ENCODE measurements at regions not wholly inside any gene's neighbourhood (a gene's known extent, or its start where the extent isn't known, plus 50 kb on each side); places are given as distances from the start of the nearest gene placed in this dataset.

GRCh38 chr16:80060470-80060869 is 459.9 kb upstream of the MAF start:
- no peak overlapping the region for H3K4me3 ChIP-seq (ENCODE audit: low read depth, low read length)
- TF ChIP-seq CTCF (IDR thresholded peaks at IDR 0.05; ENCODE audit: insufficient read depth, low read depth, low read length, missing control alignments) = no peak
- peak; percentile 5 for DNase-seq (ENCODE audit: low read depth)

- no peak overlapping the region for H3K4me3 ChIP-seq (ENCODE audit: low read depth, low read length)
- TF ChIP-seq CTCF (IDR thresholded peaks at IDR 0.05; ENCODE audit: insufficient read depth, low read depth, low read length, missing control alignments) = no peak
- DNase-seq (ENCODE audit: low read depth) = no peak
Observed at GRCh38 chr16:80059836-80060235, 459.3 kb upstream of the MAF start.

DNA sequence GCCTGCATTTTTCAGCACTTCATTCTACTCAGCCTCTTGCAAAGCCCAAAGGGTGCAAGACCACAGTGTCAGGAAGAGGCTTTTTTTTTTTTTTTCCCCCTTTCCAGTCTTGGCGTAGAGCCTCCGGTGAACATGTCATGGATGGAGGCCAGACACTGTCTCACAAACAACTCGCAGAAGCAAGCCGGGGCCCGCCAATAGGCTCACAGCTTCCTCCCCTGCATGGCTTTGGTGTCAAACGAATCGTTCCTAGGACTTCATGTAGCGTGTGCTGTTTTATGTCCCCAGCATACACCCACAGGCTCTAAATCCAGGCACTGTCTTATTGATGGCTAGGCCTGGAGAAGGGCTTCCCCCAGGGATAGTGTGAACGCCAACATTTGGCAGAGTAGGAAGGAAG is 457.7 kb upstream of the MAF start:
- no peak for DNase-seq (ENCODE audit: low read depth)
- no peak for TF ChIP-seq CTCF (IDR thresholded peaks at IDR 0.05; ENCODE audit: insufficient read depth, low read depth, low read length, missing control alignments)
- no peak overlapping the region for H3K4me3 ChIP-seq (ENCODE audit: low read depth, low read length)

DNA sequence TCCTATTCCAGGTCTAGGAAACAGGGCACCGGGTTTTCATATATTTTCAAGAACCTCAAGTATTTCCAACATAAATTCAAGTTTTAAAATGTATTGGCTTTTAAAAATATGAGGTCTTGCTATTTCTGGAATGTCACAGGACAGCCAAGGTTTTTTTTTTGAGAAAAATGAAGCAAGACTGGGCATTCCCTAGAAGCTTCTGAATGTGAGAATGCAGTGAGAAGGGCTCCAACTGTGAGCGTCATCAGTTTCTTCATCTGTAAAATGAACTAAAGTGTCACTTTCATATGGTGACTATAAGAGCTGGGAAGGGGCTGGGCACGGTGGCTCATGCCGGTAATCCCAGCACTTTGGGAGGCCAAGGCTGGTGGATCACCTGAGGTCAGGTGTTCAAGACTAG is 455.8 kb upstream of the MAF start:
- no peak for DNase-seq (ENCODE audit: low read depth)

GRCh38 chr16:80055831-80056230 is 455.3 kb upstream of the MAF start:
- TF ChIP-seq CTCF (IDR thresholded peaks at IDR 0.05; ENCODE audit: insufficient read depth, low read depth, low read length, missing control alignments) = no peak
- no peak for DNase-seq (ENCODE audit: low read depth)

More for the DNA sequence above, 455.8 kb upstream of the MAF start:
- TF ChIP-seq CTCF (IDR thresholded peaks at IDR 0.05; ENCODE audit: insufficient read depth, low read depth, low read length, missing control alignments) = no peak
- H3K4me3 ChIP-seq (ENCODE audit: low read depth, low read length) = no peak overlapping the region

GRCh38 chr16:80054647-80055046 is 454.1 kb upstream of the MAF start:
- TF ChIP-seq CTCF (IDR thresholded peaks at IDR 0.05; ENCODE audit: insufficient read depth, low read depth, low read length, missing control alignments) = no peak
- no peak for DNase-seq (ENCODE audit: low read depth)
- no peak overlapping the region for H3K4me3 ChIP-seq (ENCODE audit: low read depth, low read length)

More at GRCh38 chr16:80055831-80056230, 455.3 kb upstream of the MAF start:
- no peak overlapping the region for H3K4me3 ChIP-seq (ENCODE audit: low read depth, low read length)

- no peak for TF ChIP-seq CTCF (IDR thresholded peaks at IDR 0.05; ENCODE audit: insufficient read depth, low read depth, low read length, missing control alignments)
- no peak overlapping the region for H3K4me3 ChIP-seq (ENCODE audit: low read depth, low read length)
- no peak for DNase-seq (ENCODE audit: low read depth)
Observed at GRCh38 chr16:80051040-80051439, 450.5 kb upstream of the MAF start.

Measured in GM12865 (cell line).